Stimulated activated CD4-positive, alpha-beta T cell treated with anti-CD3 and anti-CD28 coated beads, TNF-alpha, amount 100 ng/mL, for 4 hours (primary cell): ENCODE measurements at regions not wholly inside any gene's neighbourhood (a gene's known extent, or its start where the extent isn't known, plus 50 kb on each side); places are given as distances from the start of the nearest gene placed in this dataset.

Source experiments
- DNase-seq, 3 experiments: peaks; one replicate each; pipeline ENCODE4 v3.0.0-alpha.2; 2020; ENCODE audit warnings: low read depth in 3 of 3

DNA sequence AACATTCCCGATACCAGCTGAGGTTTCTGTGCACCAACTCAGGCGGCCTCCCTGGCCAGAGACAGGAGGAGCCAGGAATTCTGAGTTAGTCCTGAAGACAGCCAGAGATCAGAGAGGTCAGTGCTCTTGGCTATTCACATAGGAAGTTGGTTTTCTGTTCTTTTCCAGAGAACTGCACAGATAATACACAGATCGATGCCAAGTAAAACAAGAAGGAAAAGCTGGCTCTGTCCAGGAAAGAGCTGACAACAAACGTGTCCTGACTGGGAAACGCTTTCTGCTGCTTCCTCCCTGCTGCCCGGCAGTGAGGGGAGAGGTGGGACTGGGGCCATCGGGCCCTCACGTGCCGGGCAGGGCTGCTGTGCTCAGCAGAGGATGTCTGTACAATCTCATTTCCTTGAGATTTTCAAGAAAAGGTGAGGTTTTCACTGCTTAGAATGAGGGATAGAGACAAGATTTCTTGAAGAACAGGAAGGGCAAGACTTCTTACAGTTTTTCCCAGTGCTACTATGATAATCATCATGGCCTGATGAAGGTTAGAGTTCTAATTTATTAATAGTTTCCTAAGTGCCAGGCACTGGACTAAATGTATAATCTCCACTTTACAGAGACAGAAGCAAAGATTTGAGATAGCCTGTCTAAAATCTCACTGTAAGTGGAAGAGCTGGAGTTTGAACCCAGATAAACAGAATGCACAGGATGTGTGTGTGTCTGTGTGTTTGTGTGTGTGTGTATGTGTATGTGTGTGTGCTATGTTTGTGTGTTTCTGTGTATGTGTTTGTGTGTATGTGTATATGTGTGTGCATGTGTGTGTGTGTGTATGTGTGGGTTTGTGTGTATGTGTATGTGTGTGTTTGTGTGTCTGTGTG, 211.0 kb upstream of the RAB4A start:
- DNase-seq = no peak

DNA sequence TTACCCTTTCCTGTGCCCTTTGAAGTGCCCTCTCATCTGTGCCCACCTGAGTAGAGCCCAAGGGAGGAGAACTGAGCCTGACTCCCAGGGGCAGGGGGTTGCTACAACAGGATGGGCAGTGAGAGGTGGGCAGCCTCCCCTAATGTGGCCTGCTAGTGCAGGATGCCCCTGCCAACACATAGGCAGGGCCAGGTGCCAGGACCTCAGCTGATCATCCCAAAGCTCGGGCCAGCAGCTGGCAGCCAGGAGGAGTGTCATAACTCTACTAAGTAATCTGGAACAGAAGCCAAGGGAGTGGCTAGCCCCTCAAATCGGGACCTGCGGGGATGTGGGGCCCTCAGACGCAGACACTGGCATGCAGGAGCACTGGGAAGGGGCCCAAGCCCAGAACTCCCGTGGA, 208.8 kb upstream of the RAB4A start:
- DNase-seq = no peak

DNA sequence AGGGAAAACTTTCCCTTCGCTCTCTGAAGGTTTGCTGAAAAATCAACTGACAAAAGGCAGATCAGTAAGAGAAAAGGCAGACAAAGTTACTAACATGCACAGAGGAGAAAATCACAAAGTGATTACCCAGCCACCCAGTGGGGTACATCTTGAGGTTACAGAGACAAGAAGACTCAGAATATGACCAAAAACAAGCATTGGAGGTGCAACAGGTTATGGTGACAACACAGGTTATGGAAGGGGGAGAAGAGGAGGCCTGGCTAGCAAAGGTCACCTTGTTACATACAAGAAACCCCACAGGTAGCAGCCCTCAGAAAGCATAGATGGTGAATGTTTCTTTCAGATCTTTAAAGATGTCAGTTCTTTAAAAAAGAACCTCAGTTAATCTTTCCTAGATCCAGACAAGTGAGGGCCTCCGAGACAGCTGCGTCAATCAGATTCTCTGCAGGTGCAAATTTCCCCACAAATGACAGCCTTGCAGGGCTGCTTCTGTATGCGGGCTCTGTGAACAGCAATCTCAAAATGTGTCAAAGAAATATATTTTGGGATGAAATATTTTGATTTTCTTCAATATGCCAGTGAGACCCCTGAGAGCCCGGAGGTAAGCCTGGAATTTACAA, 207.6 kb upstream of the RAB4A start:
- DNase-seq = no peak

DNA sequence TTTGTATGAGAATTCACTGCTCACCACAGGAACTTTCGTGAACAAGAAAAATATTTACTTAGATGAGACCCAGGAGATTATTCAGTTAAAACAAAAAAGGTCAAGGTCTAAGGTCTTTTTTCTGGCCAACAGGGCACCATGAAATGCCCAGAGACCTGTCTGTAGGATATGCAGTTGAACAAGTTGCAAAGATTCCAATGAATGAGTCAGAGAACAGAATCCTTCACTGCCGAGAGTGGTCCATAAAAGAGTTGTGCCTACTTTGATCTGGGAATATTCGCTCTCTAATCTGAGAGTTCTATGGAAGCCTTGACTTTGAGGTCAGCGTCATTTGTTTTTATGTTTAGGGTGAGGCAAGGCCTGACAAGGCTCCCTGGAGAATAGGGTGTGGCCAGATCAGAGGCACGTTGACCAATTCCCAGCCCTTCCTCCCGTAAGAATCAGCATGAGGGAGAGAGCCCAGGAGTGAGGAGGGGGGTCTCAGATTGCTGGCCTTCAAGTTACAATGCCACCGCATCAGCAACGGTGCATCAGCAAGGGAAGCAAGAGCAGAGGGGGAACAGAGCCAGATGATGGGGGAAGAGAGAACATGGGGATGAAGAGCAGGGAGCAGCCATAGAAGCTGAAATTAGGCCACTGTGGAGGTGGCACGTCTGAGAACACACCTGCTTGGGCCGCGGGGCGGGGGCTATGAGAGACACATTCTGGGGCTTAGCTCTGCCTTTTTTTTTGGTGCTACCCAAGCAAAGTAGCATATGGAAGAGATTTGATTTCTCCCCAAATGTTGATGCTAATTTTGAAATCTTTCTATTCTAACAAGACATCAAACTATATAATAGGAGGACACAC, 206.4 kb upstream of the RAB4A start:
- no peak for DNase-seq

DNA sequence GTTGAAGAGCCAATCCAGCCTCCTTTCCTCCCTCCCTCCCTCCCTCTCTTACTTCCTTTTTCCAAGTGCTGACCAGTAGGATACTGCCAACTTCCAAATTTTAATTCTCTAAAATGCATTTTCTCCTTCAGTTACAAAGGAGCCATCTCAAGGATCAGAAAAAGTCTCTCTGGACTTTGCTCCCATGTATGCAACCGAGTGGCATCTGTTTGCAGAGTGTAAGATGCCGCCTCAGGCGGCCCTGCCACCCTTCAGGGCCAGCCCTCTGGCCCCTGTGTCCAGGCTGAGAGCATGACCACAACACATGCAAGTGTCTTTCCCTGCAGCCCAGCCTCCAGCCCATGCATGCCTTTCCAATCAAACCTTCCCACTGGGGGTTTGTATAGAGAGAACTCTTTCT, 205.3 kb upstream of the RAB4A start:
- no peak for DNase-seq

DNA sequence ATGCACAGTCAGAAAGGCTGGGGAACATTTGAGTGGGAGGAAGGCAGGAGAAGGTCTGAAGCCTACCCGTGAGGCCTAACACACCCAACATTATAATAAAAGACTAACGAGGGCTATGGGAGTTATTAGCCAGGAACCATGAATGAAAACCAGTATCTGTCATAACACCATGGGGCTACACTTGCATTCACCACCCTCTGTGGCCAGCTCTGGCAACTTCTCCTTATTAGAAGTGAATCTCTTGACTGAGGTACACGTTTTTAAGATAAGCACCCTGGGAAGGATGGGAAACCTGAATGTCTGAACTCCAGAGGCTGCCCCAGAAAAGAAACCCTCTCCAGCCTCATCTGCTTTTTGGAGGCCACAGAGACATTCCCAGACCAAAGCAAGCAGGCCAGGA, 204.3 kb upstream of the RAB4A start:
- DNase-seq = no peak

DNA sequence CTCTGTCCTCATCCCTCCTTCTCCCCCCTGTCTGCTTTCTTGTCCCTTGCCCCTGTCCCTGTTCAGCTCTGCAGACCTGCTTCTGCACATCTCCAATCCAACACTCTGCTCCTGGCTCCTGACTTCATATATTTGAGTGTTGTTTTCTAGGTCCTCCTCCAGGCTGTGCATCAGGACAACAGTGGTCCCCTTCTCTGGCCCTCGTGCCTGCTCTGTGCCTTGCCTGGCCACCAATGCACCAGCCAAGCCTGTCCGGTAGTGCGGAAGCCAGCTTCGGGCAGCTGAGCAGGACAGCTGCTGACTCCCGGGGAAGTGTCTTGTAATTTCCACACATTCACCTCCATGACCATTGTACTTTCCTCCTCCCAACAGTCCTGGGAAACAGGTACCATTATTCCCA, 203.4 kb upstream of the RAB4A start:
- DNase-seq = no peak

DNA sequence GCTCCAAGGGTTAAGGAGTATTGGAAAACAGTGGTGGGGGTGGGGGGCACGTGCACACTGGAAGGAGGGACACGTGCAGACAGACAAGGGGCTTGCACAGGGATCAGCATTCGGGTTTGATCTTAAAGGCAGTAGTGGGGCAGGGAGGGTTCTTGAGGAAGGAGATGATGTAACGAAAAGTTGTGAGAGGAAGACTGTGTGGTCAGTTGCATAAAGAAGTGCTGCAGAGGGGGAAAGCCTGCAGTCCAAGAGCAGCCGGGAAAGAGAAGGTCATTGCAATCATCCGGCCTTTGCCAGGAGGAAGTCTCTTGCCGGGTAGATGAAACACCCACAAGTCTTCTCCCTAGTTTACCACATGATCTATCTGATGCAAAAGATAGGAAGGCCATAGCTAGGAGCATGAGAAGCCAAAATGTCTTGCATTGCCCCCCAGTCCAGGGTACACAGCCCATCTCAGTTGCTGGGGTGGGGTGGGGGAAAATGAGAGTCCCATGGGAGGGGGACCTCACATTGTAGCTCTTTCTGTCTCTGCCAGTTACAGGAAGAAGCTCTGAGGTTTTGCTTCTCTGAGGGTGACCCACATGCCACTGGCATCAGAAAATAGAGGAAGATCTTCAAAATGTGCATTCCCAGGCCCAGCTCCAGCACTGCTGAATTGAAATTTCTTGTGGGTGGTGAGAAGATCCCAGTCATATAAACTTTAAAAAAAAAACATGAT, 202.5 kb upstream of the RAB4A start:
- no peak for DNase-seq

DNA sequence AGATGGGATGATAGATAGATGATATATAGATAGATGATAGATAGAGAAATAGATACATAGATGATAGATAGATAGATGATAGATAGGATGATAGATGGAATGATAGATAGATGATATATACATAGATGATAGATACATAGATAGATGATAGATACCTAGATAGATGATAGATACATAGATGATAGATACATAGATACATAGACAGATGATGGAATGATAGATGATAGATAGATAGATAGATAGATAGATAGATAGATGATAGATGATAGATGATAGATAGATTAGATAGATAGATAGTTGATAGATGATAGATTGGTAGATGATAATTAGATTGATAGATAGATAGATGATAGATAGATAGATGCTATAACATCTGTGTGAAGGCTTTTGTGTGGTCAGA, 201.7 kb upstream of the RAB4A start:
- no peak for DNase-seq

DNA sequence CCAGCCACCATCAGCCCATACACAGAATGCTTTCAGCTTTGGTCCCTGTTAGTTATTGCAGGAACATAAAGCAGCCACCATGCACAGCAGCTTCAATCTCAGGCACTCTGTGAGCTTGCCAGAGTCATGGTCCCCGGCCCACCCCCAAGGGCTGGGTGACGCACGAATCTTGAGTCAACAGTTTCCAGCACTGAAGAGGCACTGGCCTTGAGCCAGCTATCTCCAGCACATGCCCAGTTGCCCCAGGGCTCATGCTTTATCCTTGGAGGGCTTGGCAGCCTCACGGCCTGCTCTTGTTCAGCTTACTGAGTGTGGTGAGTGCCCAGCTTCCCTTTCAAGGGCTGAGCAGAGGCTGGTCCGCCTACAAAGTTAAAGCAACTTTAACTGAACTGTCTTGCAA, 200.7 kb upstream of the RAB4A start:
- DNase-seq = no peak

DNA sequence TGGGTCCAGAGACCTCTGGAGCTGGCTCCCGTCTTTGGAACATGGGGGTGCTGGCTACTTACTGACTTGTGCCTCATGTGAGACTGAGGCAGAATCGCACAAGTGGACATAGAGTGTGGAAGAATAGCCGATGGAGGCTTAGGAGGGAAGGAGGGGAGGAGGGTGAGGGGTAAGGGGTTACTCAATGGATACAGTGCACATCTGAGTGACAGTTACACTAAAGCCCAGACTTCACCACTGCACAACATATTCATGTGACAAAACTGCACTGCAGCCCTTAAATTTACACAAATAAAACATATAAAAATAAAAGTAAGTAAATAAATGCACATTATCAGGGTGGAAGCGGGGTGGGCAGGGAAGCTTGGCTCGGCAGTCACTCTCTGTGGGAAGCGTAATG, 197.7 kb upstream of the RAB4A start:
- no peak for DNase-seq

DNA sequence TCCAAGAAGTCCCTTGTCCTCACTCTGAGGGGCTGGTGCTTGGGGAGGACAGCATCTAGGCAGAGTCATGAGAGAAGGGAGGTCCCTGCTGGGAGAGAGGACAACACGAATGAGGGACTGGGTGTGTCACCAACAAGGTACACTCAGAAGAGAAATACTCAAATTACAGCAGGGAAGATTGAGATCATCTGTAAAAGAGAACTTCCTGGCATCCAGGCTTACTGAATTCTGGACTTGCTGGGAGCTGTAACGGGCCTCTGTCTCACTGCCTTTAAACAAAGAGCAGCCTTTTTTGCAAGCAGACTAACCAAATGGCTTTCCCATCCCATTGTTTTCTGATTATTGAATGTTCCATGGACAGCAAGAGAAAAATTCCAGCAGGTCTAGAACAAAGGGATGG, 195.7 kb upstream of the RAB4A start:
- DNase-seq = no peak

DNA sequence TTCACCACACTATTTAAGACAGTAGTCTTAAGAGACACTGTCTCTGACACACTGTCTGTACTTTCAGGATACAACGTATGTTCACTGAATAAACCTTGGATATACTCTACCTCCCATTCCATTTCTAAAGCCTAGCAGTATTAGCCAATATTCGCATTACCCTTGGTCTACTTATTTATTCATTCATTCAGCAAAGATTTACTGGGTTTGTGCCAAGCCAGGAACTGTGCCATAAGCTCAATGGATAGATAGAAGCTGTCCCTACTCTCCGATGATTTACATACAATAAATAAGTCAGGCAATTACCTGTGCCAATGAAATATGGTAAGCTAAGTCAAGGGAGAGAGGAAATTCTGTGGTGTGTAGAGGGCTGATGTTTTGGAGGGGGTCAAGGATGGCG, 195.2 kb upstream of the RAB4A start:
- no peak for DNase-seq

DNA sequence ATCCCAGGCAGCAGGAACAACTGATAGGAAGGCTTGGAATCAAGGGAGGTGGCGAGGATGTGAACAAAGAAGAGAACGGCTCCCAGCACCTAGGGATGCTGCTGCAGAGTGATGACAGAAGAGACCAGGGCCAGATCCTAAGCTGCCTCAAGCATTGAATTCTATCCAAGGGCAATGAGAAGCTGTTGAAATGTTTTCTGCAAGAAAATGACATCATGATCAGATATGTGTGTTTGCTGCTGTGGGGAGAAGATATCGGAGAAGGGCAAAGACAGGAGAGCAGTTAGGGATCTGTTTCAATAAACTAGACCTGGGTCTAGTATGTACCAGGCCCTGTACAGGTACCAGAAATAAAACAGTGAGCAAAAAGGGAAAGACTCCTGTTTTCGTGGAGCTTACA, 194.7 kb upstream of the RAB4A start:
- DNase-seq = no peak

DNA sequence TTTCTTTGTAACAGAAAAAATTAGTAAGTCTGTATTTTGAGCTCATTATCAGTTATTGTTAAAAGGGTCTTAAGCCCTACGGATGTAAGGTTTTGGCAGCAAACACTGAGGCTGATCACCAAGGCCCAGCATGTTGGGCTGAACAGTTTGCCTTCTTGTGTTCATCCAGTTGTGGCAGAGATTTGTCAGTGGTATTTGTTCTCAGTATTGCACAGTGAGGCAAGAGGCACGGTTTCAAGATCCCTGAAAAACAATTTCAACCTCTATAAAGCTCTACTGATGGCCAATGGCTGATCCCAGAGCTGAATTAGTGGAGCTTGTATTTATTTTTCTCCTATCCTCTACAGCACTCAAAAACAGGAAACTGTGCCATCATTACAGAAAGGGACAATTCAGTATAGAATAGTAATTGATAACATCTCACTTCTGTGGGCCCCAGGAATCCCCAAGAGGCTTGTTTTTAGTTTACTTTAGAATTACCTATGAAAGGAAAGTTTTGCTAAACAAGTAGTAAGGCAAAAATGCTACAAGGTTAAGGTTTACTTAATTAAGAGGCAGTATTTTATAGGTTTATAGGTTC, 191.8 kb upstream of the RAB4A start:
- DNase-seq = no peak

DNA sequence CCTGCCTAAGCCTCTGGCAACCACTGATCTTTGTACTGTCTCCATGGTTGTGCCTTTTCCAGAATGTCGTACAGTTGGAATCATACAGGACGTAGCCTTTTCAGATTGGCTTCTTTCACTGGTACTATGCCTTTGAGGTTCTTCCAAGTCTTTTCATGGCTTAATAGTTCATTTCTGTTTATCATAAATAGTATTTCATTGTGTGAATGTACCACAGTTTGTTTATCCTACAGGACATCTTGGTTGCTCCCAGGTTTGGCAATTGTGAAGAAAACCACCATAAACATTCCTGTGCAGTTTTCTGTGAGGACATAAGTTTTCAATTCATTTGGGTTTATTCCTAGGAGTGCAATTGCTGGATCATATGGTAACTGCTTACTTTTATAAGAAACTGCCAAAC, 190.6 kb upstream of the RAB4A start:
- DNase-seq = no peak

DNA sequence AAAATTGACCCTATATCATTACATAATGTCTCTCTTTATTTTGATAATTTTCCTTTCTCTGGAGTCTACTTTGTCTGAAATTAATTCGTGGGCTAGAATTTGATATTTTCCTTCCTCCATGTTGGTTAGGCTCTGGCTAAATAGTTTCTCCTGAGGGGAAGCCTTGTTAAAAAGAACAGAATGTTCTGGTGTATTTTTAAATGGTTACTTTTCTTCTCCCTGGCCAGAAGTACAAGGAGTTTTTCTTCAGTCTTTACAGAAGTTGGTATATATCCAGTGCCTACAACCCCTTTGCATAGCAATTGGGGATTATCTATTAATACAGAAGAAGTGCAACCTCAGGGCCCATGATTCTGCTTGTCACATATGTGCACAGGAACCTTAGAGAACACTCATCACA, 185.6 kb upstream of the RAB4A start:
- DNase-seq = no peak

DNA sequence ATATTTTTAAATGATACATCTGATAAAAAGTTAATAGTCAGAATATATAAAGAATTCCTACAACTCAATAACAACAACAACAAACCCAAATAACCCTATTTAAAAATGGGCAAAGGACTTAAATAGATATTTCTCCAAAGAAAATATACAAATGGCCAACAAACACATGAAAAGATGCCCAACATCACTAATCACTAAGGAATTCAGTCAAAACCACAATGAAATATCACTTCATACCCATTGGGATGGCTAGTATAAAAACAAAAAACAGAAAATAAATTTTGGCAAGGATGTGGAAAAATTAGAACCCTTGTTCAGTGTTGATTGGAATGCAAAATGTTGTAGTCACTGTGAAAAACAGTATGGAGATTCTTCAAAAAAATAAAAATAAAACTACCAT, 184.8 kb upstream of the RAB4A start:
- DNase-seq = no peak

DNA sequence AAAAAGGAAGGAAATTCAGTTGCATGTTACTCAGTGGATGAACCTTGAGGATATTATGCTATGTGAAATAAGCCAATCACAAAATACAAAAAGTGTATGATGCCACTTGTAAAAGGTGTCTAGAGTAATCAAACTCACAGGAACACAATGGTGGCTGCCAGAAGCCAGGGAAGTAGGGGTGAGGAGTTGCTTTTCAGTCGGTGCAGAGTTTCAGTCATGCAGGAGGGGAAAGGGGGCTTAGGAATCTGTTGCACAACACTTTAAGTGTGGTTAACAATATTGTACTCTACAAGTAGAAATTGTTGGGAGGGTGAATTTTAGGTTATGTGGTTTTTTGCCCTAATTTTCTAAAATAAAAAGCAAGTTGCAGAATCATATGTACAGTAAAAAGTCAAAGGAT, 184.2 kb upstream of the RAB4A start:
- no peak for DNase-seq

DNA sequence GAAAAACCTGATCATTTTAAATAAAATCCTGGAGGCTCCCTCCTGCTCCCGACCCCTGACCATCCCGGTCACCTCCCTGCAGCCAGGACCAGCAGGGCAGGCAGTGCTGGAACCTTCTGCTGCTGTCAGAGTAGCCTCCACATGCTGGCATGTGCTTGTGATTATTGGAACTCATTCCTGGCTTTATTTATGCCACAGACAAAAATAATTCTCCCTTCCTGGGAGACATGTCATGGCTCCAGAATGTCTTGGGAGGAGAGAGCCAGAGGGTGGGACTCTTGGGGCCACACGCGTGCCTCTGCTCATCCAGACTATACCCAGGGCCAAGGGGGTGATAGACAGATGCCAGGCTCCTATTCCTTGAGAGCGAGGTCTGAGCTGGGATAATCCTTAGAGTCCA, 183.6 kb upstream of the RAB4A start:
- no peak for DNase-seq

DNA sequence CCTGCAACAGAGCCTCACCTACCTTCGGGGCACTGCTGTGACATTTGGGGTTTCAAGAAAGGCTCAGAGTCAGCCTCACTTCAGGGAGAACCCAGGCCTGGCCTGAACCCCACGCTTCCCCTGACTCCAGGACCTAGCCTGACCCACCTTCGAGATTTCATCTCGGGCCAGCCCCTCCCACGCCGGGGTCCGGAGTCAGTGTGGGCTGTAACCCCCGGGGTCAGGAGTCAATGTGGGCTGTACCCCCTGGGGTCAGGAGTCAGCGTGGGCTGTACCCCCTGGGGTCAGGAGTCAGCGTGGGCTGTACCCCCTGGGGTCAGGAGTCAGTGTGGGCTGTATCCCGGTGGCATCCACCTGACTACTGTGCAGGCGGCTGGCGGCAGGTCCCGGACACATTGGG, 183.0 kb upstream of the RAB4A start:
- DNase-seq = no peak

DNA sequence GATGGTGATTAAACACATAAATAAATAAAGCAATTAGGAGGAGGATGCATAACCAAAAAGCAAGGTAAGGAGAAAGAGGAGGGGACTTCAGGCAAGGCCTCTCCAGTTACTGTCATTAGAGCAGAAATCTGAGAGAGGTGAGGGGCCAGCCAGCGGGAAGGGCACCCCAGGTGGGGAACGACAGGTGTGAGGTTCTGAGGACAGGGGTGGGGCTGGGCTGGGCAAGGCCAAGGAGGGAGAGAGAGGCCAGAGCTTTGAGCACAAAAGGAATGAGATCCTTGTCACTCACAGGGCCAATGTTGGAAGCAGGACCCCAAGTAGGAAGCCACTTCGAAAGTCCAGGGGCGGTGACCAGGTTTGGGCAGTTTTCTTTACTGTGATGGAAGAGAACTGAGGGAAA, 182.2 kb upstream of the RAB4A start:
- no peak for DNase-seq
